ENCODE measurements at regions not wholly inside any gene's neighbourhood (a gene's known extent, or its start where the extent isn't known, plus 50 kb on each side); places are given as distances from the start of the nearest gene placed in this dataset.

- Mint-ChIP-seq H3K4me3 (no peak overlapping the region), H3K4me1 (peaks cover 4% of the 10 kb centered on the region), H3K27me3 (ENCODE audit: insufficient read depth) (peaks cover 2% of the 10 kb centered on the region), H3K27ac (no peak overlapping the region), H3K9me3 (no peaks in the 10 kb centered on the region), H3K36me3 (ENCODE audit: low read depth) (no peaks in the 10 kb centered on the region)
- Histone ChIP-seq H3K9ac (ENCODE audit: extremely low read depth, low read length, poor library complexity, severe bottlenecking) (no peak overlapping the region), H3K27ac (ENCODE audit: low read depth, low read length) (no peak overlapping the region), H3K36me3 (ENCODE audit: control insufficient read depth, insufficient read depth, low read length) (no peaks in the 10 kb centered on the region), H3K4me1 (ENCODE audit: control insufficient read depth, insufficient read depth, low read length) (no peaks in the 10 kb centered on the region), H3K9me3 (ENCODE audit: control insufficient read depth, low read length) (no peaks in the 10 kb centered on the region), H3K27me3 (ENCODE audit: control insufficient read depth, insufficient read depth, low read length, poor library complexity, severe bottlenecking) (no peaks in the 10 kb centered on the region), H3K4me3 (ENCODE audit: low read length) (no peak overlapping the region)
- TF ChIP-seq CTCF (conservative IDR thresholded peaks at IDR 0.05) = peak; percentile 97
- peak; percentile 95 for DNase-seq
- WGBS, 2 experiments (ENCODE audit: insufficient coverage in 1 of 2, insufficient read length in 1 of 2) = 50 to 61% methylated on average over 10 to 12 of the region's 12 CpGs
Measured at GRCh38 chr10:28381903-28382347, 79.1 kb upstream of the MPP7 start.

DNA sequence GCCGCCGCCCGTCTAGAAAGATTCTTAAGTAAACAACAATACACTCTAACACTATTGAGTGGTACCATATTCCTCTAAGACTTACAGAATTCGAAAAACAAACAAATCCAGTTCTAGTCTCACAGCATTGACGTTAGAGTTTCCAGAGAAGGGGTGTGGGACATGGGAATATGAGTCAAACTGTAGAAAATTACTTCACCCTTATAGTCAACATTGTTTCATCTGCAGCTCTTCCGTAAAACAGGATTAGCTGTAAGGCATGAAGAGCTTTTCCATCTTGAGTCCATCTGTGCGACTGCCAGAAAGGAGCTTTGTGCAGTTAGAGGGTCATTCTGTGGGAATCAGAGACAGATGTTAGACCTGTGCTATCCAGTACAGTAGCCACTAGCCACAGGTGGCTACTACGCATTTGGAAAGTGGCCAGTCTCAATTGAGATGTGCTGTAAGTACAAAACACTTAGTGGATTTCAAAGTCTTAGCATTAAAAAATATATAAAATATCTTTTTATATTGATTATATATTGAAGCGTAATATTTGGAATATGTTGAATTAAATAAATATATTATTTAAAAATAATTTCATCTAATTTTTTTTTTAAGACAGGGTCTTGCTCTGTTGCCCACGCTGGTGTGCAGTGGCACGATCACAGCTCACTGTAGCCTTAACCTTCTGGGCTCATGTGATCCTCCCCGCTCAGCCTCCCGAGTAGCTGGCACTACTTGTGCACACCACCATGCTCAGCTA lies 79.8 kb upstream of the MPP7 start:
- no peaks in the 10 kb centered on the region for H3K27me3 Mint-ChIP-seq (ENCODE audit: insufficient read depth)

DNA sequence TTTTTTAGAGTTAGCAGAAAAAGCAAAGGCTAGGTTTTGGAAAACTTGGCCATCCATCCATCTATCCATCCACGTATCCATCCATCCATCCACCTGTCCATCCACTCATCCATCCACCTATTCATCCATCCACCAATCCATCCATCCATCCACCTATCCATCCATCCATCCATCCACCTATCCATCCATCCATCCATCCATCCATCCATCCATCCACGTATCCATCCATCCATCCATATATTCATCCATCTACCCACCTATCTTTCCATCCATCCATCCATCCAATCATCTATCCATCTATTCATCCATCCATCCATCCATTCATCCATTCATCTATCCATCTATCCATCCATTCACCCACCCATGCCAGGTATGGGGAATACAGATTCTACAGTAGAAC lies 81.7 kb upstream of the MPP7 start:
- Mint-ChIP-seq H3K4me3 (no peak overlapping the region), H3K27ac (no peak overlapping the region), H3K9me3 (no peaks in the 10 kb centered on the region), H3K27me3 (ENCODE audit: insufficient read depth) (no peaks in the 10 kb centered on the region), H3K36me3 (ENCODE audit: low read depth) (no peaks in the 10 kb centered on the region), H3K4me1 (peaks cover 4% of the 10 kb centered on the region)
- H3K9me3 ChIP-seq (ENCODE audit: control insufficient read depth, low read length) = no peaks in the 10 kb centered on the region
- no peak overlapping the region for H3K27ac ChIP-seq (ENCODE audit: low read depth, low read length)
- TF ChIP-seq CTCF (conservative IDR thresholded peaks at IDR 0.05) = no peak
- no peaks in the 10 kb centered on the region for H3K4me1 ChIP-seq (ENCODE audit: control insufficient read depth, insufficient read depth, low read length)
- no peak overlapping the region for H3K9ac ChIP-seq (ENCODE audit: extremely low read depth, low read length, poor library complexity, severe bottlenecking)
- H3K36me3 ChIP-seq (ENCODE audit: control insufficient read depth, insufficient read depth, low read length) = no peaks in the 10 kb centered on the region
- H3K27me3 ChIP-seq (ENCODE audit: control insufficient read depth, insufficient read depth, low read length, poor library complexity, severe bottlenecking) = no peaks in the 10 kb centered on the region
- DNase-seq = no peak
- WGBS, 2 experiments (ENCODE audit: insufficient coverage in 1 of 2, insufficient read length in 1 of 2) = 94 to 100% methylated on average over 2 of the region's 2 CpGs
- no peak overlapping the region for H3K4me3 ChIP-seq (ENCODE audit: low read length)

More for the DNA sequence above, 79.8 kb upstream of the MPP7 start:
- DNase-seq = peak; percentile 17
- Mint-ChIP-seq H3K9me3 (no peaks in the 10 kb centered on the region), H3K4me1 (peaks cover 4% of the 10 kb centered on the region), H3K4me3 (no peak overlapping the region), H3K36me3 (ENCODE audit: low read depth) (no peaks in the 10 kb centered on the region), H3K27ac (no peak overlapping the region)
- Histone ChIP-seq H3K27me3 (ENCODE audit: control insufficient read depth, insufficient read depth, low read length, poor library complexity, severe bottlenecking) (no peaks in the 10 kb centered on the region), H3K9me3 (ENCODE audit: control insufficient read depth, low read length) (no peaks in the 10 kb centered on the region), H3K9ac (ENCODE audit: extremely low read depth, low read length, poor library complexity, severe bottlenecking) (no peak overlapping the region), H3K4me3 (ENCODE audit: low read length) (no peak overlapping the region), H3K36me3 (ENCODE audit: control insufficient read depth, insufficient read depth, low read length) (no peaks in the 10 kb centered on the region), H3K4me1 (ENCODE audit: control insufficient read depth, insufficient read depth, low read length) (no peaks in the 10 kb centered on the region), H3K27ac (ENCODE audit: low read depth, low read length) (no peak overlapping the region)
- 95 to 98% methylated on average over 6 to 12 of the region's 13 CpGs for WGBS, 2 experiments (ENCODE audit: insufficient coverage in 1 of 2, insufficient read length in 1 of 2)
- no peak for TF ChIP-seq CTCF (conservative IDR thresholded peaks at IDR 0.05)

Data from endodermal cell (in vitro differentiated cells).